ENCODE measurements at regions not wholly inside any gene's neighbourhood (a gene's known extent, or its start where the extent isn't known, plus 50 kb on each side); places are given as distances from the start of the nearest gene placed in this dataset.

DNA sequence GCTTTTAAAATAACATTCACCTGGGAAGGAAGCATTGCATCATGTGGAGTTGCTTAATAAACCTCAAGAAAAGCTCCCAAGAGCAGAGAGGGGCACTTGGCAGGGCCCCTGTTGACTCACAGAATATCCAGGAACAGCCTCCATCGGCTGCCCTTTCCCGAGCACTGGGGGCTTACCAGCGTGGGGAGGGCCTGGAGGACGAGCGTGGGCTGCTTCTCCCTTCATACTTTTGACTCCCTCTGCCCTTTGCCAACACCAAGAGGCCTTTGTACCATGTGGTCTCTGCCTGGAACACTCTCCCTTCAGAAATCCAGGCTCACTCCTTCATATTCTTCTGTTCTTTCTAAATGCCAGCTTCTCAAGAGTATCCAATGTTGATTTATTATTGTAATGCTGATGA lies 492.1 kb upstream of the TMEM132C start:
- TF ChIP-seq CTCF (IDR thresholded peaks at IDR 0.05): no peak
- no peak for TF ChIP-seq POLR2AphosphoS5 (IDR thresholded peaks at IDR 0.05)
- no peak for TF ChIP-seq POLR2A (IDR thresholded peaks at IDR 0.05)

Data from prostate gland (tissue), 2 donors.